ENCODE measurements at regions not wholly inside any gene's neighbourhood (a gene's known extent, or its start where the extent isn't known, plus 50 kb on each side); places are given as distances from the start of the nearest gene placed in this dataset.

- Histone ChIP-seq H3K27me3 (ENCODE audit: control insufficient read depth, insufficient read depth, low read length) (no peaks in the 10 kb centered on the region), H3K9ac (ENCODE audit: low read length) (no peak overlapping the region), H3K27ac (ENCODE audit: low read depth, low read length) (no peak overlapping the region), H3K4me3 (ENCODE audit: low read length) (no peak overlapping the region), H3K36me3 (ENCODE audit: control insufficient read depth, insufficient read depth, low read length) (no peaks in the 10 kb centered on the region), H3K4me1 (ENCODE audit: control insufficient read depth, insufficient read depth, low read length) (peaks cover 3% of the 10 kb centered on the region)
These were observed 52.7 kb upstream of the PELI1 start for GRCh38 chr2:64196963-64197362.

GRCh38 chr2:64201151-64201550 is 56.9 kb upstream of the PELI1 start:
- H3K27ac ChIP-seq (ENCODE audit: low read depth, low read length) = no peak overlapping the region

GRCh38 chr2:64202206-64202845 is 58.1 kb upstream of the PELI1 start:
- no peak overlapping the region for H3K4me3 ChIP-seq (ENCODE audit: low read length)
- H3K4me1 ChIP-seq (ENCODE audit: control insufficient read depth, insufficient read depth, low read length) = peaks cover 37% of the 10 kb centered on the region
- no peaks in the 10 kb centered on the region for H3K27me3 ChIP-seq (ENCODE audit: control insufficient read depth, insufficient read depth, low read length)
- no peaks in the 10 kb centered on the region for H3K36me3 ChIP-seq (ENCODE audit: control insufficient read depth, insufficient read depth, low read length)
- no peak overlapping the region for H3K9ac ChIP-seq (ENCODE audit: low read length)
- peak overlapping the region; percentile 92 for H3K27ac ChIP-seq (ENCODE audit: low read depth, low read length)

More at GRCh38 chr2:64201151-64201550, 56.9 kb upstream of the PELI1 start:
- H3K4me1 ChIP-seq (ENCODE audit: control insufficient read depth, insufficient read depth, low read length) = peaks cover 37% of the 10 kb centered on the region
- H3K36me3 ChIP-seq (ENCODE audit: control insufficient read depth, insufficient read depth, low read length) = no peaks in the 10 kb centered on the region
- no peaks in the 10 kb centered on the region for H3K27me3 ChIP-seq (ENCODE audit: control insufficient read depth, insufficient read depth, low read length)
- H3K9ac ChIP-seq (ENCODE audit: low read length) = no peak overlapping the region
- H3K4me3 ChIP-seq (ENCODE audit: low read length) = no peak overlapping the region

GRCh38 chr2:64203131-64203857 is 59.1 kb upstream of the PELI1 start:
- Histone ChIP-seq H3K27ac (ENCODE audit: low read depth, low read length) (peak overlapping the region; percentile 92), H3K27me3 (ENCODE audit: control insufficient read depth, insufficient read depth, low read length) (no peaks in the 10 kb centered on the region), H3K4me3 (ENCODE audit: low read length) (peak overlapping the region; percentile 41), H3K9ac (ENCODE audit: low read length) (no peak overlapping the region), H3K36me3 (ENCODE audit: control insufficient read depth, insufficient read depth, low read length) (no peaks in the 10 kb centered on the region), H3K4me1 (ENCODE audit: control insufficient read depth, insufficient read depth, low read length) (peaks cover 37% of the 10 kb centered on the region)

- peak overlapping the region; percentile 92 for H3K27ac ChIP-seq (ENCODE audit: low read depth, low read length)
- H3K4me3 ChIP-seq (ENCODE audit: low read length) = peak overlapping the region; percentile 41
- no peak overlapping the region for H3K9ac ChIP-seq (ENCODE audit: low read length)
- H3K27me3 ChIP-seq (ENCODE audit: control insufficient read depth, insufficient read depth, low read length) = no peaks in the 10 kb centered on the region
- no peaks in the 10 kb centered on the region for H3K36me3 ChIP-seq (ENCODE audit: control insufficient read depth, insufficient read depth, low read length)
- H3K4me1 ChIP-seq (ENCODE audit: control insufficient read depth, insufficient read depth, low read length) = peaks cover 37% of the 10 kb centered on the region
These were observed 59.8 kb upstream of the PELI1 start for GRCh38 chr2:64203858-64204632.

- H3K9ac ChIP-seq (ENCODE audit: low read length) = peak overlapping the region; percentile 4
- H3K27me3 ChIP-seq (ENCODE audit: control insufficient read depth, insufficient read depth, low read length) = no peaks in the 10 kb centered on the region
- H3K4me3 ChIP-seq (ENCODE audit: low read length) = no peak overlapping the region
- peaks cover 37% of the 10 kb centered on the region for H3K4me1 ChIP-seq (ENCODE audit: control insufficient read depth, insufficient read depth, low read length)
- peak overlapping the region; percentile 92 for H3K27ac ChIP-seq (ENCODE audit: low read depth, low read length)
- H3K36me3 ChIP-seq (ENCODE audit: control insufficient read depth, insufficient read depth, low read length) = no peaks in the 10 kb centered on the region
These were observed 60.5 kb upstream of the PELI1 start for GRCh38 chr2:64204703-64205102.

GRCh38 chr2:64205415-64205814 is 61.2 kb upstream of the PELI1 start:
- no peaks in the 10 kb centered on the region for H3K27me3 ChIP-seq (ENCODE audit: control insufficient read depth, insufficient read depth, low read length)
- no peak overlapping the region for H3K4me3 ChIP-seq (ENCODE audit: low read length)
- H3K9ac ChIP-seq (ENCODE audit: low read length) = no peak overlapping the region
- no peaks in the 10 kb centered on the region for H3K36me3 ChIP-seq (ENCODE audit: control insufficient read depth, insufficient read depth, low read length)
- peaks cover 37% of the 10 kb centered on the region for H3K4me1 ChIP-seq (ENCODE audit: control insufficient read depth, insufficient read depth, low read length)
- H3K27ac ChIP-seq (ENCODE audit: low read depth, low read length) = no peak overlapping the region

- no peaks in the 10 kb centered on the region for H3K36me3 ChIP-seq (ENCODE audit: control insufficient read depth, insufficient read depth, low read length)
- H3K27me3 ChIP-seq (ENCODE audit: control insufficient read depth, insufficient read depth, low read length) = no peaks in the 10 kb centered on the region
- no peak overlapping the region for H3K4me3 ChIP-seq (ENCODE audit: low read length)
- peaks cover 28% of the 10 kb centered on the region for H3K4me1 ChIP-seq (ENCODE audit: control insufficient read depth, insufficient read depth, low read length)
- H3K9ac ChIP-seq (ENCODE audit: low read length) = no peak overlapping the region
- no peak overlapping the region for H3K27ac ChIP-seq (ENCODE audit: low read depth, low read length)
These were observed 63.4 kb upstream of the PELI1 start for GRCh38 chr2:64207573-64207972.

- Histone ChIP-seq H3K4me3 (ENCODE audit: low read length) (no peak overlapping the region), H3K27me3 (ENCODE audit: control insufficient read depth, insufficient read depth, low read length) (no peaks in the 10 kb centered on the region), H3K4me1 (ENCODE audit: control insufficient read depth, insufficient read depth, low read length) (no peaks in the 10 kb centered on the region), H3K9ac (ENCODE audit: low read length) (no peak overlapping the region), H3K27ac (ENCODE audit: low read depth, low read length) (no peak overlapping the region), H3K36me3 (ENCODE audit: control insufficient read depth, insufficient read depth, low read length) (no peaks in the 10 kb centered on the region)
These were observed 66.6 kb upstream of the PELI1 start for GRCh38 chr2:64210816-64211215.

GRCh38 chr2:64211276-64211921 is 67.2 kb upstream of the PELI1 start:
- no peaks in the 10 kb centered on the region for H3K4me1 ChIP-seq (ENCODE audit: control insufficient read depth, insufficient read depth, low read length)
- H3K4me3 ChIP-seq (ENCODE audit: low read length) = no peak overlapping the region
- no peaks in the 10 kb centered on the region for H3K36me3 ChIP-seq (ENCODE audit: control insufficient read depth, insufficient read depth, low read length)
- H3K27ac ChIP-seq (ENCODE audit: low read depth, low read length) = no peak overlapping the region
- no peak overlapping the region for H3K9ac ChIP-seq (ENCODE audit: low read length)
- no peaks in the 10 kb centered on the region for H3K27me3 ChIP-seq (ENCODE audit: control insufficient read depth, insufficient read depth, low read length)

- Histone ChIP-seq H3K27ac (ENCODE audit: low read depth, low read length) (no peak overlapping the region), H3K27me3 (ENCODE audit: control insufficient read depth, insufficient read depth, low read length) (no peaks in the 10 kb centered on the region), H3K4me1 (ENCODE audit: control insufficient read depth, insufficient read depth, low read length) (no peaks in the 10 kb centered on the region), H3K36me3 (ENCODE audit: control insufficient read depth, insufficient read depth, low read length) (no peaks in the 10 kb centered on the region), H3K4me3 (ENCODE audit: low read length) (no peak overlapping the region), H3K9ac (ENCODE audit: low read length) (no peak overlapping the region)
These were observed 68.1 kb upstream of the PELI1 start for GRCh38 chr2:64212346-64212745.

GRCh38 chr2:64212801-64213321 is 68.6 kb upstream of the PELI1 start:
- Histone ChIP-seq H3K4me1 (ENCODE audit: control insufficient read depth, insufficient read depth, low read length) (no peaks in the 10 kb centered on the region), H3K27me3 (ENCODE audit: control insufficient read depth, insufficient read depth, low read length) (no peaks in the 10 kb centered on the region), H3K4me3 (ENCODE audit: low read length) (no peak overlapping the region), H3K27ac (ENCODE audit: low read depth, low read length) (no peak overlapping the region), H3K9ac (ENCODE audit: low read length) (no peak overlapping the region), H3K36me3 (ENCODE audit: control insufficient read depth, insufficient read depth, low read length) (no peaks in the 10 kb centered on the region)
